ENCODE measurements at regions not wholly inside any gene's neighbourhood (a gene's known extent, or its start where the extent isn't known, plus 50 kb on each side); places are given as distances from the start of the nearest gene placed in this dataset.

DNA sequence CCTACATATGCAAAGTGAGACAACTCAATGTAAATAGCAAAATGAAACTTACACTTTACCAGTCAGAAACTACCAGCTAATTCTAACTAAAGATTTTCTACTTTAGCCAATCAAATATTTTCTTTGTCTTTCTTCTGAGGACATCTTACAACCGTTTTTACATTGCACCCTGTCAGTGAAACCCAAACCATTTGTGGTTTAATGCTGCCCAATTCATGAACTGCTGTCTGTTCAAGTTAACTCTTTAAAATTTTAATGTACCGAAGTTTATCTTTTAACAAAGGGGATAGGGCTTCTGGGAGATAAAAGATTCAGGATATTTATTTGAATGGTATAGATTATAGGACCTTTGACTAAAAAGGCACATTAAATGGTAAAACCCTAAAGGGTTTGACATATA, 121.3 kb upstream of the HDDC2 start:
- Histone ChIP-seq H4K20me1 (ENCODE audit: insufficient read depth, low read length) (no peaks in the 10 kb centered on the region), H3K4me2 (replicated peaks; ENCODE audit: extremely low read depth, low read length, poor library complexity, severe bottlenecking) (no peak overlapping the region), H2AFZ (ENCODE audit: insufficient read depth, low read depth, low read length, poor library complexity, severe bottlenecking) (no peak overlapping the region), H3K79me2 (ENCODE audit: insufficient read depth, low read length) (no peaks in the 10 kb centered on the region), H3K9ac (ENCODE audit: insufficient read depth, low read length, poor library complexity, severe bottlenecking) (no peak overlapping the region), H3K36me3 (replicated peaks in 1 of 2; ENCODE audit: control insufficient read depth in 1 of 2, insufficient read depth in 2 of 2, low read length in 2 of 2) (no peaks in the 10 kb centered on the region), H3K4me3 (replicated peaks in 1 of 3; ENCODE audit: low read depth in 2 of 3, low read length in 3 of 3) (no peak overlapping the region), H3K27ac (ENCODE audit: low read depth in 1 of 2, low read length in 2 of 2) (no peak overlapping the region), H3K9me3 (replicated peaks in 1 of 2; ENCODE audit: control insufficient read depth in 1 of 2, insufficient read depth in 1 of 2, low read length in 2 of 2) (no peaks in the 10 kb centered on the region), H3K4me1 (ENCODE audit: control insufficient read depth in 1 of 2, insufficient read depth in 2 of 2, low read length in 2 of 2) (no peaks in the 10 kb centered on the region), H3K27me3 (ENCODE audit: control insufficient read depth in 2 of 2, insufficient read depth in 2 of 2, low read length in 2 of 2) (no peaks in the 10 kb centered on the region)
- Mint-ChIP-seq H3K36me3 (no peaks in the 10 kb centered on the region), H3K9me3 (peaks cover 0 to 2% (median 0%) of the 10 kb centered on the region in 7 donors), H3K27ac (no peak overlapping the region), H3K27me3 (ENCODE audit: low read depth in 3 of 3) (peaks cover 0 to 4% (median 0%) of the 10 kb centered on the region in 3 donors), H3K4me1 (no peaks in the 10 kb centered on the region), H3K4me3 (no peak overlapping the region)
- TF ChIP-seq, protein P1, sequence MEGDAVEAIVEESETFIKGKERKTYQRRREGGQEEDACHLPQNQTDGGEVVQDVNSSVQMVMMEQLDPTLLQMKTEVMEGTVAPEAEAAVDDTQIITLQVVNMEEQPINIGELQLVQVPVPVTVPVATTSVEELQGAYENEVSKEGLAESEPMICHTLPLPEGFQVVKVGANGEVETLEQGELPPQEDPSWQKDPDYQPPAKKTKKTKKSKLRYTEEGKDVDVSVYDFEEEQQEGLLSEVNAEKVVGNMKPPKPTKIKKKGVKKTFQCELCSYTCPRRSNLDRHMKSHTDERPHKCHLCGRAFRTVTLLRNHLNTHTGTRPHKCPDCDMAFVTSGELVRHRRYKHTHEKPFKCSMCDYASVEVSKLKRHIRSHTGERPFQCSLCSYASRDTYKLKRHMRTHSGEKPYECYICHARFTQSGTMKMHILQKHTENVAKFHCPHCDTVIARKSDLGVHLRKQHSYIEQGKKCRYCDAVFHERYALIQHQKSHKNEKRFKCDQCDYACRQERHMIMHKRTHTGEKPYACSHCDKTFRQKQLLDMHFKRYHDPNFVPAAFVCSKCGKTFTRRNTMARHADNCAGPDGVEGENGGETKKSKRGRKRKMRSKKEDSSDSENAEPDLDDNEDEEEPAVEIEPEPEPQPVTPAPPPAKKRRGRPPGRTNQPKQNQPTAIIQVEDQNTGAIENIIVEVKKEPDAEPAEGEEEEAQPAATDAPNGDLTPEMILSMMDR (IDR thresholded peaks at IDR 0.05) = no peak
- no peak for DNase-seq
- no CpG with 5 or more reads among the region's 2 CpGs for WGBS (ENCODE audit: insufficient coverage)
- intact Hi-C loops (cut with micrococcal nuclease) = no loop called here

DNA sequence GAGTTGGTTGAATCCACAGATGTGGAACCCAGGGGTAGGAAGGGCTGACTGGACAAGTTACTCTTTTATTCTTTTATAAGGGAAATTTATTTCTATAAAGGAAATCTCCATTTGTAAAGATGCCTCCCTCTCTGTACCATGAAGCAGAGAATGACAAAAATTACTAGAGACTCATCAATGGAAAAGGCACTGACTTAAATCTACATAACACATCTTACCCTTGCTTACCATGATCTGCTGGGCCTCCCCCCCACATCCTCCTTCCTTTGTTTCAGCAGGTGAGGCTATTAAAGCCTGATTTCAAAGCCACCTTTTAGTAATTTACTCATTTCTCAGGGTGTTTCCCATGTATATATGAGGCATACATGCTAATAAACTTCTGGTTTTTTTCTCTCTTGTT, 130.2 kb upstream of the HDDC2 start:
- no peak overlapping the region for H3K27ac Mint-ChIP-seq
- no peak overlapping the region for H3K4me3 ChIP-seq (replicated peaks in 1 of 3; ENCODE audit: low read depth in 2 of 3, low read length in 3 of 3)
- H3K4me2 ChIP-seq (replicated peaks; ENCODE audit: extremely low read depth, low read length, poor library complexity, severe bottlenecking) = no peak overlapping the region
- H3K27ac ChIP-seq (ENCODE audit: low read depth in 1 of 2, low read length in 2 of 2) = no peak overlapping the region
- no peak for DNase-seq
- H3K9me3 ChIP-seq (replicated peaks in 1 of 2; ENCODE audit: control insufficient read depth in 1 of 2, insufficient read depth in 1 of 2, low read length in 2 of 2) = no peaks in the 10 kb centered on the region
- no peaks in the 10 kb centered on the region for H3K27me3 Mint-ChIP-seq (ENCODE audit: low read depth in 3 of 3)
- H4K20me1 ChIP-seq (ENCODE audit: insufficient read depth, low read length) = no peaks in the 10 kb centered on the region
- H3K4me3 Mint-ChIP-seq = no peak overlapping the region
- no peaks in the 10 kb centered on the region for H3K36me3 Mint-ChIP-seq
- H3K9ac ChIP-seq (ENCODE audit: insufficient read depth, low read length, poor library complexity, severe bottlenecking) = no peak overlapping the region
- no peaks in the 10 kb centered on the region for H3K4me1 Mint-ChIP-seq
- no peaks in the 10 kb centered on the region for H3K4me1 ChIP-seq (ENCODE audit: control insufficient read depth in 1 of 2, insufficient read depth in 2 of 2, low read length in 2 of 2)
- no peak overlapping the region for H2AFZ ChIP-seq (ENCODE audit: insufficient read depth, low read depth, low read length, poor library complexity, severe bottlenecking)
- H3K9me3 Mint-ChIP-seq = peaks cover 0 to 2% (median 0%) of the 10 kb centered on the region in 7 donors
- no peaks in the 10 kb centered on the region for H3K27me3 ChIP-seq (ENCODE audit: control insufficient read depth in 2 of 2, insufficient read depth in 2 of 2, low read length in 2 of 2)
- intact Hi-C loops (cut with micrococcal nuclease) = no loop called here
- H3K79me2 ChIP-seq (ENCODE audit: insufficient read depth, low read length) = no peaks in the 10 kb centered on the region
- H3K36me3 ChIP-seq (replicated peaks in 1 of 2; ENCODE audit: control insufficient read depth in 1 of 2, insufficient read depth in 2 of 2, low read length in 2 of 2) = no peaks in the 10 kb centered on the region
- TF ChIP-seq, protein P1 (IDR thresholded peaks at IDR 0.05) = no peak
